ENCODE measurements at regions not wholly inside any gene's neighbourhood (a gene's known extent, or its start where the extent isn't known, plus 50 kb on each side); places are given as distances from the start of the nearest gene placed in this dataset.

DNA sequence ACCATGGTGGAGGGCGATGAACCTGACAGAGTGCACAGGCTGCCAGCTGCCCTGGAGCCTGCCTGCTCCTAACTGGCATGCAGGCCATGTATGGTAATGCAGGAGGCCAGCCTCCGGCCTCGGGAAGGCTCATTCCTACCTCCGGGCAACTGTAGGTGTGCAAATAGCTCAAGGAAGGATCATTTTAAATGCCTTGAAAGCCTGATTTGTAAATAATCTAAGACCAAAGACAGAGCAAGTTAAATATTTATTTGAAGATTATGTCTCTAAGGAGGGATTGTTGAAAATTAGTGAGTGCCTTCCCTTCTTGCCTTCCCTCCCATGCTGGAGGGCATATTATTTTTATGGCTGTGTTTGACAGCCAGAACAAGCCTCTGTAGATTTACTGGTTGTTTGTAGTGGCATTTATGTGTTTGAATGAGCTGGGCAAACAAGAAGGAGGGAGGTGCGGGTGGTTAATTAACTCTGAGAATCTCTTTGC lies 285.7 kb upstream of the TUT7 start:
- no peak for TF ChIP-seq EZH2 (IDR thresholded peaks at IDR 0.05; ENCODE audit: low read depth)
- TF ChIP-seq, protein P1, sequence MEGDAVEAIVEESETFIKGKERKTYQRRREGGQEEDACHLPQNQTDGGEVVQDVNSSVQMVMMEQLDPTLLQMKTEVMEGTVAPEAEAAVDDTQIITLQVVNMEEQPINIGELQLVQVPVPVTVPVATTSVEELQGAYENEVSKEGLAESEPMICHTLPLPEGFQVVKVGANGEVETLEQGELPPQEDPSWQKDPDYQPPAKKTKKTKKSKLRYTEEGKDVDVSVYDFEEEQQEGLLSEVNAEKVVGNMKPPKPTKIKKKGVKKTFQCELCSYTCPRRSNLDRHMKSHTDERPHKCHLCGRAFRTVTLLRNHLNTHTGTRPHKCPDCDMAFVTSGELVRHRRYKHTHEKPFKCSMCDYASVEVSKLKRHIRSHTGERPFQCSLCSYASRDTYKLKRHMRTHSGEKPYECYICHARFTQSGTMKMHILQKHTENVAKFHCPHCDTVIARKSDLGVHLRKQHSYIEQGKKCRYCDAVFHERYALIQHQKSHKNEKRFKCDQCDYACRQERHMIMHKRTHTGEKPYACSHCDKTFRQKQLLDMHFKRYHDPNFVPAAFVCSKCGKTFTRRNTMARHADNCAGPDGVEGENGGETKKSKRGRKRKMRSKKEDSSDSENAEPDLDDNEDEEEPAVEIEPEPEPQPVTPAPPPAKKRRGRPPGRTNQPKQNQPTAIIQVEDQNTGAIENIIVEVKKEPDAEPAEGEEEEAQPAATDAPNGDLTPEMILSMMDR (conservative IDR thresholded peaks at IDR 0.05): 0 out of 2 replicates have a peak, but pooled peaks have one; percentile 29

Data from PC-9 (cell line).